NCI-H446 treated with DMSO at 0.1 percent for 48 hours (cell line): ENCODE measurements at regions not wholly inside any gene's neighbourhood (a gene's known extent, or its start where the extent isn't known, plus 50 kb on each side); places are given as distances from the start of the nearest gene placed in this dataset.

ENCODE experiments used
- DNase-seq: peaks from one replicate; lab custom pipeline; 2025; lab: John Stamatoyannopoulos, UW

DNA sequence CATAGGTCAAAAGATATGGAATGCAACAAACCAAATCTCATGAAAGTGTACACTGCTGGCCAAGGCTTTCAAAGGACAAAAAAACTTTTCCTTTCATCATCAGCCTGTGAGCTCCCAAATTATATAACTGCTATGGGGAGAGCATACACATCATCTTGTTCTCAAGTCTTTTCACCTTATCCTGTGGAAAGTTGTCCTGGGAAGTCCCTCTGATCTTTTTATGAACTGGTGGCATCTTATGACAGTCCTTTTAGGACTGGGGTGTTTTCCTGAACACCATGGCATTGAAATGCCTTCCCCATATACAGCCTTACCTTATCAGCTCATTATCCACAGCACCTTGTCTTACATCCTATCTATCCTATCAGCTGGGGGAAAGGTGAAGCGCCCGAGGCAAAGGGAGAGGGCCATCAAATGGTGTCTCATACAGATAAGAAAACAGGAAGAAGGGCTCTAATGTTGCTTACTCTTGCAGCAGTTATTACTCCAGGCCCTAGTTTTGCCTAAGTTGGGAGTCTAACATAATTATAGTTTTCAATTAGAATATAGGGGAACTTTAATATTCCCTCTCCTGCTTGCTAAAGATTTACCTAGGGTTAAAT is 61.5 kb upstream of the GOLIM4 start:
- DNase-seq, result no peak

- DNase-seq, result no peak
Observed at GRCh38 chr3:168156479-168156878, 60.8 kb upstream of the GOLIM4 start.

DNA sequence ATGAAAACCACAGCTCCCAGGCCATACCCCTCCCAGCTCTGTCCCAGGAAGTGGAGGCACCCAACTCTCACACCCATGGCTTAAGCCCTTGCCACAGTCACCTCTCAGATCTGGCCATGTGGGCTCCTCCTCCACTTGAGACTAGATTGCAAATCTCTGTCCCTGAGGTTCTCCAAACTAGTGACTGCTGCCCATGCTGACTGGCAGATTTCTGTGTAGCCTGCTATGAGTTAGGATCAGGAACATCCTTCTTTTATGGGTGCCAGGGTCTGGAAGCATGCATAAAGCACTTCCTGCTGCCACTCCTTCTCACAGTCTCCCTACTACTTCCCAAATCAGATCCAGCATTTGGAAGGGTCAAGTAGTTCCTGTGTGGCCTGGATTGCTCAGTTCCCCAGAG is 59.6 kb upstream of the GOLIM4 start:
- DNase-seq, result no peak

DNA sequence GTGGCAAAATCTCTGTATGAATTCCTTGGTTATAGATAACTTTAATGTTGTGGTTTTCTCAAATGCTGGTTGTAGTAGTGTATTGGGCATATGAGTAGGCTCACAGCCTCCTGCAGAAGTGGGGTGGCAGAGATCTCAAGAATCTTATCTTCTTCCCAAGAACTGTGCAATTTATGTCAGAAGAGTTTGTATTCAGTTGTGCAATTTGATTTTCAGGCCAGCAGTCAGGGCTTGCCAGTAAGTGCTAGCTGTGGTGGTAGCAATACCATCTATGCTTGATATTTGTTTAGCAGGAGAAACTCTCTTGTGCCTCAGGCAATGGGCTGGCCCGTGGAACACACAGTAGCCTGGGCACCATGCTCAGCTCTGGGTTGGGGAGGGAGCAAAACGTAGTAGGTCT is 58.4 kb upstream of the GOLIM4 start:
- no peak for DNase-seq

GRCh38 chr3:168152149-168152548 is 56.4 kb upstream of the GOLIM4 start:
- DNase-seq, result no peak
